K562 (cell line): ENCODE measurements at regions not wholly inside any gene's neighbourhood (a gene's known extent, or its start where the extent isn't known, plus 50 kb on each side); places are given as distances from the start of the nearest gene placed in this dataset.

Experiments used
- ATAC-seq: fragments of 200-7000 bp; cut with Tn5 transposase; 3 replicates; pipeline ENCODE4 v1.9.1; 2020; ENCODE audit warnings: moderate library complexity
- BruUV-seq: library from RNA; stranded (reverse); fragments of 400-500 nt; replicated peaks from 2 replicates; lab custom pipeline; 2021; lab: Mats Ljungman, UMichigan
- CTCF ChIA-PET: fragments of 300-600 bp; formaldehyde crosslinking; extraction: SDS; loops from one replicate; lab custom pipeline; 2021; ENCODE audit warnings: low intra/inter-chr PET ratio; lab: Yijun Ruan, JAX
- POLR2A ChIA-PET: fragments of 300-600, 350-650 bp; sonication (Branson Sonifier 250); formaldehyde crosslinking; extraction: SDS; loops from one replicate; lab custom pipeline; 2021; ENCODE audit warnings: antibody characterized with exemption, inconsistent platforms; lab: Yijun Ruan, JAX
- DNase-seq, 4 experiments: peaks; one replicate each; pipeline versions ENCODE4 v3.0.0 to v3.0.0-alpha.2; 2011 to 2018; ENCODE audit warnings: low spot score in 3 of 4, mixed read lengths in 3 of 4; ENCODE audit errors: extremely low read depth in 1 of 4
- FAIRE-seq: peaks from 2 replicates; lab custom pipeline; 2011; peaks lifted over from hg19 to GRCh38; lab: Jason Lieb, UNC
- H2AFZ ChIP-seq: 2 replicates; pipeline ENCODE4 v1.6.0; 2011; ENCODE audit warnings: low read depth, low read length, control low read depth, inconsistent platforms
- H3K27ac ChIP-seq: fragments of 200-600 bp; 3 replicates; pipeline ENCODE4 v1.8.0; 2011; ENCODE audit warnings: low read depth, mild to moderate bottlenecking, control low read depth, inconsistent platforms, low read length, moderate library complexity, mixed read lengths; ENCODE audit errors: extremely low read depth
- H3K27me3 ChIP-seq, 2 experiments: fragments of 300-600 bp in 1 of 2; 2 replicates in 1 of 2; 3 replicates in 1 of 2; pipeline versions ENCODE4 v1.6.0 to v1.8.0; 2011; ENCODE audit warnings: inconsistent platforms in 2 of 2, low read length in 2 of 2, mild to moderate bottlenecking in 1 of 2, mixed read lengths in 1 of 2, moderate library complexity in 1 of 2; ENCODE audit not compliant: control insufficient read depth in 2 of 2, insufficient read depth in 2 of 2
- H3K36me3 ChIP-seq: fragments of 300-600 bp; 3 replicates; pipeline ENCODE4 v1.8.0; 2011; ENCODE audit warnings: mild to moderate bottlenecking, low read length, inconsistent platforms; ENCODE audit not compliant: control insufficient read depth, insufficient read depth
- H3K4me1 ChIP-seq, 2 experiments: fragments of 200-600 bp in 1 of 2; replicated peaks in 1 of 2; 2 replicates in 1 of 2; 3 replicates in 1 of 2; pipeline versions ENCODE4 v1.5.1 to v1.8.0; 2011; ENCODE audit warnings: inconsistent platforms in 2 of 2, low read length in 2 of 2, mild to moderate bottlenecking in 1 of 2, mixed read lengths in 1 of 2, moderate library complexity in 1 of 2; ENCODE audit not compliant: control insufficient read depth in 2 of 2, insufficient read depth in 2 of 2
- H3K4me2 ChIP-seq: 2 replicates; pipeline ENCODE4 v1.6.1; 2011; ENCODE audit warnings: low read length, control low read depth, inconsistent platforms, mixed read lengths; ENCODE audit not compliant: insufficient read depth
- H3K4me3 ChIP-seq: fragments of 200-600 bp; sonication (generic), shearing (Covaris generic); 2 replicates; pipeline ENCODE4 v1.5.1; 2016; ENCODE audit warnings: control low read depth, inconsistent platforms
- H3K79me2 ChIP-seq: fragments of 200-600 bp; 3 replicates; pipeline ENCODE4 v1.8.0; 2011; ENCODE audit warnings: low read length, inconsistent platforms; ENCODE audit not compliant: control insufficient read depth, insufficient read depth
- H3K9ac ChIP-seq, 2 experiments: 2 replicates each; pipeline versions ENCODE4 v1.6.0 to v1.6.1; 2011; ENCODE audit warnings: low read depth in 2 of 2, low read length in 2 of 2, control low read depth in 1 of 2, inconsistent platforms in 1 of 2, mild to moderate bottlenecking in 1 of 2, mixed read lengths in 1 of 2; ENCODE audit not compliant: insufficient read depth in 1 of 2
- H3K9me1 ChIP-seq: one replicate; pipeline ENCODE4 v1.6.0; 2011; ENCODE audit warnings: inconsistent platforms, mild to moderate bottlenecking, low read length, moderate library complexity; ENCODE audit not compliant: control insufficient read depth, insufficient read depth
- H3K9me3 ChIP-seq: replicated peaks from 2 replicates; pipeline ENCODE4 v1.5.1; 2011; ENCODE audit warnings: low read depth, low read length, inconsistent platforms; ENCODE audit not compliant: control insufficient read depth, insufficient read depth
- H4K20me1 ChIP-seq: replicated peaks from 2 replicates; pipeline ENCODE4 v1.6.1; 2011; ENCODE audit warnings: low read length, inconsistent platforms, mixed read lengths; ENCODE audit not compliant: control insufficient read depth, insufficient read depth
- EP300 ChIP-seq: IDR thresholded peaks from 2 replicates; pipeline ENCODE4 v1.6.1; 2012; ENCODE audit warnings: low read length, improper control_type of control experiment
- ILK ChIP-seq: fragments of 450-650 bp; IDR thresholded peaks from 2 replicates; pipeline ENCODE4 v1.6.1; 2016; ENCODE audit warnings: missing genetic modification characterization, low read depth, mild to moderate bottlenecking, missing compliant biosample characterization, moderate library complexity, borderline replicate concordance
- MED1 ChIP-seq: sonication (generic); formaldehyde crosslinking; IDR thresholded peaks from 2 replicates; pipeline ENCODE4 v1.8.1; 2023; ENCODE audit warnings: missing genetic modification reagents, borderline replicate concordance
- MEIS2 ChIP-seq: fragments of 450-650 bp; IDR thresholded peaks from 2 replicates; pipeline ENCODE4 v1.6.1; 2014; ENCODE audit warnings: mild to moderate bottlenecking; ENCODE audit not compliant: partially characterized antibody
- NCOA4 ChIP-seq: fragments of 450-650 bp; IDR thresholded peaks from 2 replicates; pipeline ENCODE4 v1.6.1; 2018; ENCODE audit warnings: mild to moderate bottlenecking; ENCODE audit not compliant: partially characterized antibody
- NFIC ChIP-seq: fragments of 450-650 bp; IDR thresholded peaks from 2 replicates; pipeline ENCODE4 v1.6.1; 2017; ENCODE audit warnings: mild to moderate bottlenecking, inconsistent platforms
- SRSF7 ChIP-seq: fragments of 200-400 bp; formaldehyde crosslinking; optimal IDR thresholded peaks from 2 replicates; pipeline ENCODE3; 2017; ENCODE audit warnings: mild to moderate bottlenecking, low read depth, low read length
- TARDBP ChIP-seq: fragments of 450-650 bp; IDR thresholded peaks from 2 replicates; pipeline ENCODE4 v1.6.1; 2016
- U2AF2 ChIP-seq: fragments of 200-400 bp; formaldehyde crosslinking; optimal IDR thresholded peaks from 2 replicates; pipeline ENCODE3; 2017; ENCODE audit warnings: low read depth, mild to moderate bottlenecking, low read length
- ZC3H4 ChIP-seq: sonication (generic); formaldehyde crosslinking; IDR thresholded peaks from 2 replicates; pipeline ENCODE4 v1.9.0; 2021; ENCODE audit warnings: missing genetic modification reagents, borderline replicate concordance
- ZNF121 ChIP-seq: sonication (generic); formaldehyde crosslinking; conservative IDR thresholded peaks from 2 replicates; pipeline ENCODE4 v1.8.0; 2022; ENCODE audit warnings: missing genetic modification reagents
- ZNF146 ChIP-seq: IDR thresholded peaks from one replicate; pipeline ENCODE4 v1.6.1; 2018; ENCODE audit warnings: missing compliant biosample characterization; ENCODE audit not compliant: unreplicated experiment
- ZNF324 ChIP-seq: fragments of 250-450 bp; sonication (Bioruptor Pico); IDR thresholded peaks from 2 replicates; pipeline ENCODE4 v1.4.0; 2020; ENCODE audit warnings: mild to moderate bottlenecking
- ZNF589 ChIP-seq: fragments of 200-800 bp; sonication (Bioruptor generic); IDR thresholded peaks from 2 replicates; pipeline ENCODE4 v1.6.1; 2016; ENCODE audit warnings: low read depth, missing genetic modification characterization, missing compliant biosample characterization
- ZNF668 ChIP-seq: fragments of 250-450 bp; sonication (Bioruptor Pico); IDR thresholded peaks from 2 replicates; pipeline ENCODE4 v1.8.0; 2022; ENCODE audit warnings: mild to moderate bottlenecking, inconsistent platforms
- WGBS: fragments of 100-300 bp; shearing (Covaris generic); methylation state at CpG from one replicate; pipeline ENCODE4 v1.1.6; 2016; ENCODE audit warnings: low coverage, mixed read lengths; ENCODE audit not compliant: insufficient coverage; ENCODE audit errors: missing lambda C conversion rate; 5-methylcytosine and 5-hydroxymethylcytosine counted together
- in situ Hi-C: fragments of 300-500 bp; cut with MboI; formaldehyde crosslinking; loops from 4 replicates; pipeline ENCODE4 v1.15.0; 2018; ENCODE audit warnings: inconsistent platforms, mixed read lengths
- intact Hi-C: fragments of 100-400 bp; cut with micrococcal nuclease; formaldehyde crosslinking; loops from 2 replicates; pipeline ENCODE4 v1.14.2; 2022
- TF ChIP-seq, protein P1 (sequence below): sonication (generic); formaldehyde crosslinking; IDR thresholded peaks from 2 replicates; pipeline ENCODE4 v1.8.0; 2022; ENCODE audit warnings: mild to moderate bottlenecking, low read depth, missing genetic modification reagents

- H3K36me3 ChIP-seq = no peaks in the 10 kb centered on the region
- ChIA-PET POLR2A (no interaction called here), CTCF (no interaction called here)
- no peak for ATAC-seq
- H2AFZ ChIP-seq = no peak overlapping the region
- in situ Hi-C loops (no loop called here), intact Hi-C loops (no loop called here)
- no peaks in the 10 kb centered on the region for H3K27me3 ChIP-seq
- H3K4me3 ChIP-seq = no peak overlapping the region
- BruUV-seq = no TSS peak
- FAIRE-seq = no peak
- H3K9me1 ChIP-seq = no peaks in the 10 kb centered on the region
- H3K27ac ChIP-seq = no peak overlapping the region
- no peak for DNase-seq
- TF ChIP-seq MEIS2 = no peak
- no peaks in the 10 kb centered on the region for H3K79me2 ChIP-seq
- H4K20me1 ChIP-seq = no peaks in the 10 kb centered on the region
- no peaks in the 10 kb centered on the region for H3K9me3 ChIP-seq
- no peak overlapping the region for H3K4me2 ChIP-seq
- H3K9ac ChIP-seq = no peak overlapping the region
- WGBS = 3% methylated on average over 2 of the region's 2 CpGs
- no peaks in the 10 kb centered on the region for H3K4me1 ChIP-seq
Observed at GRCh38 chr5:58255970-58256369, 203.9 kb downstream of the PLK2 start.

- BruUV-seq = no TSS peak
- no peak for FAIRE-seq
- H3K4me2 ChIP-seq = no peak overlapping the region
- ATAC-seq = no peak
- H3K9me1 ChIP-seq = no peaks in the 10 kb centered on the region
- WGBS = 0% methylated on average over 1 of the region's 1 CpG
- H3K4me1 ChIP-seq = no peaks in the 10 kb centered on the region
- H3K9ac ChIP-seq = no peak overlapping the region
- H3K27me3 ChIP-seq = no peaks in the 10 kb centered on the region
- ChIA-PET POLR2A (no interaction called here), CTCF (no interaction called here)
- no peaks in the 10 kb centered on the region for H3K9me3 ChIP-seq
- no peak for DNase-seq
- no peaks in the 10 kb centered on the region for H4K20me1 ChIP-seq
- no peaks in the 10 kb centered on the region for H3K79me2 ChIP-seq
- in situ Hi-C loops (no loop called here), intact Hi-C loops (no loop called here)
- no peak overlapping the region for H2AFZ ChIP-seq
- no peak overlapping the region for H3K27ac ChIP-seq
- no peak overlapping the region for H3K4me3 ChIP-seq
- no peaks in the 10 kb centered on the region for H3K36me3 ChIP-seq
- no peak for TF ChIP-seq ZNF121 (CRISPR knock-in tag)
- TF ChIP-seq ZNF146 = no peak
- no peak for TF ChIP-seq TARDBP
- TF ChIP-seq, protein P1, sequence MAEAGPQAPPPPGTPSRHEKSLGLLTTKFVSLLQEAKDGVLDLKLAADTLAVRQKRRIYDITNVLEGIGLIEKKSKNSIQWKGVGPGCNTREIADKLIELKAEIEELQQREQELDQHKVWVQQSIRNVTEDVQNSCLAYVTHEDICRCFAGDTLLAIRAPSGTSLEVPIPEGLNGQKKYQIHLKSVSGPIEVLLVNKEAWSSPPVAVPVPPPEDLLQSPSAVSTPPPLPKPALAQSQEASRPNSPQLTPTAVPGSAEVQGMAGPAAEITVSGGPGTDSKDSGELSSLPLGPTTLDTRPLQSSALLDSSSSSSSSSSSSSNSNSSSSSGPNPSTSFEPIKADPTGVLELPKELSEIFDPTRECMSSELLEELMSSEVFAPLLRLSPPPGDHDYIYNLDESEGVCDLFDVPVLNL = no peak
- TF ChIP-seq U2AF2 = no peak
- TF ChIP-seq ZNF589 (CRISPR knock-in tag) = no peak
- no peak for TF ChIP-seq MED1 (CRISPR knock-in tag)
- no peak for TF ChIP-seq SRSF7
- TF ChIP-seq EP300 = no peak
- TF ChIP-seq MEIS2 = no peak
- TF ChIP-seq ZC3H4 (CRISPR knock-in tag) = no peak
- TF ChIP-seq NFIC = no peak
- no peak for TF ChIP-seq ZNF324
- TF ChIP-seq ILK (tag) = no peak
- TF ChIP-seq ZNF668 = no peak
- no peak for TF ChIP-seq NCOA4
Observed at GRCh38 chr5:58255386-58255785, 204.5 kb downstream of the PLK2 start.
